ENCODE measurements at regions not wholly inside any gene's neighbourhood (a gene's known extent, or its start where the extent isn't known, plus 50 kb on each side); places are given as distances from the start of the nearest gene placed in this dataset.

DNA sequence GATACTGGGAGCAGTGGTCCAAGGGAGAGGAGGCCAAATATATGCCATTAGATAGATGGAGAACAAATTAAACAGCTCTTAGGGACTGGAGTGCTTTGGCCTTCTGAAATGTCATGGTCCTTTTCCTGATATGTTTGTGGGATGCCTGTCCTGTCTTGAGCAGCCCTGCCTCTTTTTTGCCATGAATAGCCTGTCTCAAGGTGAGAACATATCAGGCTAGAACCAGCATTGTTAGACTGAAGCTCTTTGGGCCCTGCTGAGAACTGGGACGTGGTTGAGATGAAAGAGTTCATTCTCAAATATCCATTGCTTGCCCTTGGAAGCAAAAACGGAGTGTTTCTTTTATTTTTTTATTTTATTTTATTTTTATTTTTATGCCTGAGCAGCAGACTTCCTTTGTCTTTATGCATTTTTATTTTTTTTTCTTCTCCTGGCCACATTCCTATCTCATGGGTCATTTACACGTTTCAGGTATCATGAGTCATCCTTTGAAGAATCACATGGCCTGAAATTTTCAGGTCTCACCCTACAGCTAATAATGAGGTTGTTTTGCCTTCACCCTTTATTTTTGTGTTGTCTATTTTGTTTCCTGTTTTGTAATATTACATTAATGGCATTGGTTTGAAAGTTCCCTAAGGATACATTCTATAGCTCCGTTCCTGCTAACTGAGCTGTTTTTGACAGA, 371.4 kb downstream of the PSAT1 start:
- TF ChIP-seq CTCF (IDR thresholded peaks at IDR 0.05): no peak
- Histone ChIP-seq H3K4me1 (no peaks in the 10 kb centered on the region), H3K27ac (no peak overlapping the region), H3K4me3 (no peak overlapping the region), H3K27me3 (no peaks in the 10 kb centered on the region), H3K9me3 (no peaks in the 10 kb centered on the region), H3K36me3 (no peaks in the 10 kb centered on the region)
- no peak for ATAC-seq
- DNase-seq: no peak
- intact Hi-C loops (cut with DNase I): no loop called here

- intact Hi-C loops (cut with DNase I): no loop called here
- Histone ChIP-seq H3K27ac (no peak overlapping the region), H3K4me3 (no peak overlapping the region), H3K4me1 (no peaks in the 10 kb centered on the region), H3K9me3 (no peaks in the 10 kb centered on the region), H3K36me3 (no peaks in the 10 kb centered on the region), H3K27me3 (no peaks in the 10 kb centered on the region)
- TF ChIP-seq CTCF (IDR thresholded peaks at IDR 0.05): no peak
- DNase-seq: no peak
- no peak for ATAC-seq
Measured at GRCh38 chr9:78669591-78669990, 372.7 kb downstream of the PSAT1 start.

DNA sequence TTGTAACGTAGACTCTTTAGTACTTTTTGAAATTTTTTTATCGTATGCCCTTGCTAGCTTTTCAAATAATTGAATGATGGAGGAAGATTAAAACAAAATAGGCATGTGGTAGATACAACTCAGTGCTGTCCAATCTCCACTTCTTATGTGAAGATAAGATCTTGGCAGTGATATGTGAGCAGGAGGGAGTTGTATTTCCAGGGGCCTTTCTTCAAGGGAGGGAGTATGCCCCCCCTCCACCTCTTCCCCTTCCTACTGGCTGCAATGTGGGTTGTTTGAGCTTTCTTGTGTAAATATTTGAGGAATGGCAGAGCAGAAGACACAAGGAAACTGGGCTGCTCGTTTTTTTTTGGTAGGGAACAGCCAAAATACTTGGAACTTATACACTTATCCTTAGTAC, 374.9 kb downstream of the PSAT1 start:
- H3K27ac ChIP-seq: no peak overlapping the region
- ATAC-seq (no peak), DNase-seq (no peak)
- TF ChIP-seq CTCF (IDR thresholded peaks at IDR 0.05): no peak
- H3K9me3 ChIP-seq: no peaks in the 10 kb centered on the region
- intact Hi-C loops (cut with DNase I): no loop called here
- no peaks in the 10 kb centered on the region for H3K4me1 ChIP-seq
- no peaks in the 10 kb centered on the region for H3K36me3 ChIP-seq
- H3K4me3 ChIP-seq: no peak overlapping the region
- H3K27me3 ChIP-seq: no peaks in the 10 kb centered on the region

DNA sequence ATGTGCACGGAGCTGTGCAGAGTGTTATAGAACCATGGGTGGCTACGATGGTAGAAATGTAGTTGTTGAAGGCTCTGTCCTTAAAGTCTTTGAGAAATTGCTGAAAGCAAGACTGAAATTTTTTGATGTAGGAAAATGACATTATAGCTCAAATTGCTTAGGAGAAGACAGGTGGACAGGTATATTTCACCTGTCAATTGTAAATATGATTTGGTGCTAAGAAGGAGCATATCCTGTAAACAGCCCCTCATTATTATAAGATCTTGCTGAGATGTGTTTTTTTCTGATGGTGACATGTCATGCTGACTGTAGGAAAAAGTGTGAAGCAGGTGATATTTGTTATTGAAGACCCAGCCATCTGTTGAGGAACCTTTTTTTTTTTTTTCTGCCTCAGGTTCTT, 377.9 kb downstream of the PSAT1 start:
- intact Hi-C loops (cut with DNase I): no loop called here
- ATAC-seq (no peak), DNase-seq (no peak)
- H3K9me3 ChIP-seq: no peaks in the 10 kb centered on the region
- no peak for TF ChIP-seq CTCF (IDR thresholded peaks at IDR 0.05)
- H3K4me1 ChIP-seq: no peaks in the 10 kb centered on the region
- no peak overlapping the region for H3K27ac ChIP-seq
- H3K4me3 ChIP-seq: no peak overlapping the region
- no peaks in the 10 kb centered on the region for H3K36me3 ChIP-seq
- no peaks in the 10 kb centered on the region for H3K27me3 ChIP-seq

DNA sequence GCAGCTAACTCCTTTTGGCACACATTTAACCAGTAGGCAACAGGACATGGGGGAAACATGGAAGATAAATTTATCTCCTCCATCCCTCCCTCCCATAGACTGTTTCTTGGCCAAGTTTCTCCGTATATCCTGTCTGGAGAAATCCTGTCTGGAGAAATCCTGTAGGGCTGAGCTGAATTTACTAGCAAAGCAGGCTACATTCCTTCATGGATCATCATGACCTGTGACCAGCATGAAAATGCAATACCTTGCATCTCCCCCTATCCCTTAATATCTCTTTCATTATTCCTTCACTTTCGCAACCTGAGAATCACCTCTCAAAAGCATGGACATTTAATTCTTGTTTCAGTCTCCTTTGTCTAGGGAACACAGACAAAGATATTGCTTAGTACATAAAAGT, 379.1 kb downstream of the PSAT1 start:
- no peak for TF ChIP-seq CTCF (IDR thresholded peaks at IDR 0.05)
- Histone ChIP-seq H3K4me3 (no peak overlapping the region), H3K4me1 (no peaks in the 10 kb centered on the region), H3K27me3 (no peaks in the 10 kb centered on the region), H3K27ac (no peak overlapping the region), H3K36me3 (no peaks in the 10 kb centered on the region), H3K9me3 (no peaks in the 10 kb centered on the region)
- DNase-seq (no peak), ATAC-seq (no peak)
- intact Hi-C loops (cut with DNase I): no loop called here

Measured in left lung (tissue), 4 donors.